ENCODE measurements at regions not wholly inside any gene's neighbourhood (a gene's known extent, or its start where the extent isn't known, plus 50 kb on each side); places are given as distances from the start of the nearest gene placed in this dataset.
"Not testable (repeated sequence)": the region's sequence is repeated elsewhere in the genome, so short reads cannot be mapped to it uniquely, and the experiment has no call there.

DNA sequence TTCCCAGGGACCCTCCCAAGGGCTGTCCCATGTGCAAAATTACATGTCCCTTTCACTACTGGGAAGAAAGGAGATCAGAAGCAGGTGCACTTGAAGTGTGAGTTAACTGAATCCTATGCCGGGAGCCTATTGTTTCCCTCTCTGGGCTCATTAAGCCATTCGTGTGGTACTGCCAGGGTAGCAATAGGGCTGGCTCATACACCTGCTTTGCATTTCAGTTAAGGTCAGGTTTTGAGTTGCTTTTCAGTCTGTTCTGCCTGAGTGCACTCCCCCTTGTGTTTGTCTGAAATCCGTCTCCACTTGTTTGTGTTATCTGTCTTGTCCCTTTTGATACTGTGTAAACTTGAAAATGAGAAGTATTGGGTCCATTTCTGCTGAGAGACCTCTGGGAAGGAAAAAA is 1232.6 kb upstream of the NRXN1 start:
- TF ChIP-seq, protein P1, sequence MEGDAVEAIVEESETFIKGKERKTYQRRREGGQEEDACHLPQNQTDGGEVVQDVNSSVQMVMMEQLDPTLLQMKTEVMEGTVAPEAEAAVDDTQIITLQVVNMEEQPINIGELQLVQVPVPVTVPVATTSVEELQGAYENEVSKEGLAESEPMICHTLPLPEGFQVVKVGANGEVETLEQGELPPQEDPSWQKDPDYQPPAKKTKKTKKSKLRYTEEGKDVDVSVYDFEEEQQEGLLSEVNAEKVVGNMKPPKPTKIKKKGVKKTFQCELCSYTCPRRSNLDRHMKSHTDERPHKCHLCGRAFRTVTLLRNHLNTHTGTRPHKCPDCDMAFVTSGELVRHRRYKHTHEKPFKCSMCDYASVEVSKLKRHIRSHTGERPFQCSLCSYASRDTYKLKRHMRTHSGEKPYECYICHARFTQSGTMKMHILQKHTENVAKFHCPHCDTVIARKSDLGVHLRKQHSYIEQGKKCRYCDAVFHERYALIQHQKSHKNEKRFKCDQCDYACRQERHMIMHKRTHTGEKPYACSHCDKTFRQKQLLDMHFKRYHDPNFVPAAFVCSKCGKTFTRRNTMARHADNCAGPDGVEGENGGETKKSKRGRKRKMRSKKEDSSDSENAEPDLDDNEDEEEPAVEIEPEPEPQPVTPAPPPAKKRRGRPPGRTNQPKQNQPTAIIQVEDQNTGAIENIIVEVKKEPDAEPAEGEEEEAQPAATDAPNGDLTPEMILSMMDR (IDR thresholded peaks at IDR 0.05) = no peak
- TF ChIP-seq POLR2AphosphoS5 (IDR thresholded peaks at IDR 0.05) = no peak
- no peak for TF ChIP-seq POLR2A (IDR thresholded peaks at IDR 0.05)
- no peak for TF ChIP-seq EP300 (IDR thresholded peaks at IDR 0.05)
- Histone ChIP-seq H3K27ac (no peak overlapping the region), H3K4me3 (no peak overlapping the region), H3K4me1 (no peaks in the 10 kb centered on the region), H3K9me3 (no peaks in the 10 kb centered on the region), H3K27me3 (no peaks in the 10 kb centered on the region), H3K36me3 (no peaks in the 10 kb centered on the region)
- 71 to 75% methylated on average over 3 of the region's 3 CpGs for WGBS, 2 donors
- no peak for ATAC-seq (ENCODE audit: low FRiP score in 2 of 2)
- no peak for DNase-seq

DNA sequence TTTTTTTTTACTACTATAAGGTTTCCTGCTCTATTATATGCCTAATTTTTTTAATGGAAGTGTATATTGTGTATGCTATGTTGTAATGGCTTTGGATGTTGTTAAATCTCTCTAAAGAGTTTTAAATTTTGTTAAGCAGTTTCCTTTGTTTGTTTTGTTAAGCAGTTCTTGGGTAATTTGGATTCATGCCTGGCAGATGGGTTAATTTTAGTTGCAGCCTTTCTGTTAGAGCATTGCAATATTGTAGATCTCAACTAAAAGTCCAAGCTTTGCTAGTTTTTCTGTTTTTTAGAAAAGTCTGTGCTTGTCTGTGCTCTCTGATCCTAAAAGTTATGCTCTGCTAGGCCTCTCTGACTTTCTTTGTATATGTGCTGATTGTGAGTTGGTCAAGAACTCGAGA is 1229.0 kb upstream of the NRXN1 start:
- TF ChIP-seq, protein P1 (IDR thresholded peaks at IDR 0.05) = no peak
- TF ChIP-seq EP300 (IDR thresholded peaks at IDR 0.05) (no peak), POLR2A (IDR thresholded peaks at IDR 0.05) (no peak), POLR2AphosphoS5 (IDR thresholded peaks at IDR 0.05) (no peak)

DNA sequence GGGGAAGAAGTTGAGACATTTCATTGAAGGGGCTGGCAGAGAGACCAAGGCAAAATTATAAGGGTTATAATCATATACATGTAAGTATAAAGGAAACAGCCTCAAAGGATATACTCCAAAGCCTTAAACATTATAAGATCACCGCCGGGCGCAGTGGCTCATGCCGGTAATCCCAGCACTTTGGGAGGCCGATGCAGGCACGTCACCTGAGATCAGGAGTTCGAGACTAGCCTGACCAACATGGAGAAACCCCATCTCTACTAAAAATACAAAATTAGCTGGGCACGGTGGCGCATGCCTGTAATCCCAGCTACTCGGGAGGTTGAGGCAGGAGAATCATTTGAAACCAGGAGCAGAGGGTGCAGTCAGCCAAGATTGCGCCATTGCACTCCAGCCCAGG is 1227.0 kb upstream of the NRXN1 start:
- ATAC-seq (ENCODE audit: low FRiP score in 2 of 2); H3K9me3 ChIP-seq; H3K4me3 ChIP-seq; H3K27me3 ChIP-seq; H3K36me3 ChIP-seq; H3K4me1 ChIP-seq; H3K27ac ChIP-seq: not testable (repeated sequence)
- DNase-seq = peak in 1 of 2 donors; percentile 1
- 89 to 94% methylated on average over 11 of the region's 11 CpGs for WGBS, 2 donors

More for the DNA sequence above, 1229.0 kb upstream of the NRXN1 start:
- ATAC-seq (ENCODE audit: low FRiP score in 2 of 2) (no peak), DNase-seq (no peak)
- 67 to 81% methylated on average over 1 of the region's 1 CpG for WGBS, 2 donors
- no peak overlapping the region for H3K4me3 ChIP-seq
- H3K36me3 ChIP-seq = no peaks in the 10 kb centered on the region
- no peak overlapping the region for H3K27ac ChIP-seq
- no peaks in the 10 kb centered on the region for H3K27me3 ChIP-seq
- no peaks in the 10 kb centered on the region for H3K9me3 ChIP-seq
- no peaks in the 10 kb centered on the region for H3K4me1 ChIP-seq

DNA sequence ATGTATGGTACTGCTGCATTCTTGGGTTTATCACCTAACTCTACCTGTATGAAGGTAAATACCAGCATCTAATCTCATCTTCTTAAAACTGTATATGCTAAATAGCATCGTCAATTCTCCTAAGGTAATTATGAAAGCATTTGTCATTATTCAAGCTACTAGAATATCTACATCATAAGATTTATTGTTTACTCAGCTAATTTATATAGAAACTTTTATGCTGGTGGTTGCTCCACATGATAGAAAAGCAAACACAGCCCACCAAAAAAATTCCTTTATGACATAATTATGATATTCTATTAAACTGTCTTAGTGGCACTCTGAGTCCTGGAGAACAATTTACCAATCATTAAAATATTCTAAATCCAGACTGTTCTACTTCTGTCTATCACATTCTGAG is 1226.1 kb upstream of the NRXN1 start:
- WGBS, 2 donors = 92% methylated on average over 1 of the region's 1 CpG
- no peaks in the 10 kb centered on the region for H3K27me3 ChIP-seq
- no peak for ATAC-seq (ENCODE audit: low FRiP score in 2 of 2)
- no peaks in the 10 kb centered on the region for H3K9me3 ChIP-seq
- no peak for DNase-seq
- no peak overlapping the region for H3K27ac ChIP-seq
- TF ChIP-seq EP300 (IDR thresholded peaks at IDR 0.05) (no peak), POLR2AphosphoS5 (IDR thresholded peaks at IDR 0.05) (no peak), POLR2A (IDR thresholded peaks at IDR 0.05) (no peak)
- TF ChIP-seq, protein P1 (IDR thresholded peaks at IDR 0.05) = no peak
- H3K4me3 ChIP-seq = no peak overlapping the region
- no peaks in the 10 kb centered on the region for H3K4me1 ChIP-seq
- no peaks in the 10 kb centered on the region for H3K36me3 ChIP-seq

DNA sequence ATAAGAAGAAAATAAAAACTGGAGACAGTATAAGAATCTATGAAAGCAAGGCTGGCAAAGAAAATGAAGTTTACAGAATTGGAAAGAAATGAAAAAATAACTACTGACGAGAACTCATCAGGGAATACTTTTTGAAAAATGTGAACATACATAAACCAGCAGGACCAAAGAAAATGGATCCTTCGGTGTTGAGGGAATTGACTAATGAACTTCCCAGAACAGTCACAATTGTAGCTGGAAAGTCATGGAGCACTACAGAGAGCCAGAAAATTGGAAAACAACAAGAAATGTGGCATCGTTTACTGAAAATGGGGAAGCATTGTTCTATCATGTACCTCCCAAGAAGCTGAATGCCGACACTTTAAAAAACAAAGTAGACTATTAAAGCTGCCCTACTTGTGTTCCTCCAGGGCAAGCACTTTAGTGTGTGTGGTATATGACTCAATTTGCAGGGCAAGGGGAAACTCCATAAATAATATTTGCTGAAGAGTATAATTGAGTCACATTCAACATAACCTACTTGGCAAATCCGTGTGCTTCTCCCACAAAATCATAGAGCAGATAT is 1221.6 kb upstream of the NRXN1 start:
- 84 to 88% methylated on average over 5 of the region's 5 CpGs for WGBS, 2 donors
- Histone ChIP-seq H3K27ac (no peak overlapping the region), H3K36me3 (no peaks in the 10 kb centered on the region), H3K27me3 (no peaks in the 10 kb centered on the region), H3K4me3 (no peak overlapping the region), H3K9me3 (no peaks in the 10 kb centered on the region), H3K4me1 (no peaks in the 10 kb centered on the region)
- TF ChIP-seq POLR2A (IDR thresholded peaks at IDR 0.05) (no peak), EP300 (IDR thresholded peaks at IDR 0.05) (no peak), POLR2AphosphoS5 (IDR thresholded peaks at IDR 0.05) (no peak)
- DNase-seq = no peak
- ATAC-seq (ENCODE audit: low FRiP score in 2 of 2) = no peak

DNA sequence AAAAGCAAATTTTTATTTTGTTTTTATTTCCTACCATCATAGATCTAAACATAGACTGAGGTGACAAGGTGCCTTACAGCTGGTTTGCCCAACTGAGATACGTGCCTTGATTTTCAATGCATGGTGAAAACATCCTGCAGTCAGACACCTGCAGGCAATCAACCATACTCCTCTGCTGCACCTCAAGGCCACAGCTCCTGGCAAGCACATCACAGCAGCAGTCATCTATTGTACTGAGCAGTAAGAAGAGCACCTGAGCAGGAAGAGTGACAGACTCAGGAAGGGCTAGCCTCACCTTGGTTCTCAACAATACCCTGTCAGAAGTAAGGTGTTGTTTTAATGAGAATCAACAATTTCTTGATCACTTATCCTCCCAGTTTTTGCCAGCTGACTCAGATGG is 1206.8 kb upstream of the NRXN1 start:
- TF ChIP-seq EP300 (IDR thresholded peaks at IDR 0.05) = no peak
- H3K4me1 ChIP-seq = no peaks in the 10 kb centered on the region
- H3K4me3 ChIP-seq = no peak overlapping the region
- H3K27me3 ChIP-seq = no peaks in the 10 kb centered on the region
- H3K27ac ChIP-seq = no peak overlapping the region
- H3K36me3 ChIP-seq = no peaks in the 10 kb centered on the region
- WGBS, 2 donors = 69 to 88% methylated on average over 1 of the region's 1 CpG
- no peaks in the 10 kb centered on the region for H3K9me3 ChIP-seq
- no peak for DNase-seq
- ATAC-seq (ENCODE audit: low FRiP score in 2 of 2) = no peak
